Chondrocyte (in vitro differentiated cells): ENCODE measurements at regions not wholly inside any gene's neighbourhood (a gene's known extent, or its start where the extent isn't known, plus 50 kb on each side); places are given as distances from the start of the nearest gene placed in this dataset.

ENCODE experiments used
- DNase-seq: peaks from one replicate; pipeline ENCODE4 v3.0.0; 2021; ENCODE audit warnings: mixed read lengths, low spot score
- H3K27ac Mint-ChIP-seq: one replicate; pipeline ENCODE4 v1.8.0; 2021; ENCODE audit warnings: mild to moderate bottlenecking, moderate library complexity, mixed read lengths; ENCODE audit not compliant: unreplicated experiment
- H3K27me3 Mint-ChIP-seq: 2 replicates; pipeline ENCODE4 v1.8.0; 2021; ENCODE audit warnings: low read depth, mixed read lengths
- H3K36me3 Mint-ChIP-seq: 2 replicates; pipeline ENCODE4 v1.8.0; 2021; ENCODE audit warnings: low read depth, mixed read lengths
- H3K4me1 Mint-ChIP-seq: 2 replicates; pipeline ENCODE4 v1.8.0; 2021; ENCODE audit warnings: low read depth, mild to moderate bottlenecking, mixed read lengths
- H3K4me3 Mint-ChIP-seq: one replicate; pipeline ENCODE4 v1.8.0; 2021; ENCODE audit warnings: mild to moderate bottlenecking, moderate library complexity, mixed read lengths; ENCODE audit not compliant: unreplicated experiment
- H3K9me3 Mint-ChIP-seq: 2 replicates; pipeline ENCODE4 v1.8.0; 2021; ENCODE audit warnings: low read depth, mixed read lengths
- TF ChIP-seq, protein P1 (sequence below): fragments of 200-600 bp; sonication (generic); IDR thresholded peaks from 2 replicates; pipeline ENCODE4 v1.5.0; 2021; ENCODE audit warnings: antibody characterized with exemption, mild to moderate bottlenecking, moderate library complexity

DNA sequence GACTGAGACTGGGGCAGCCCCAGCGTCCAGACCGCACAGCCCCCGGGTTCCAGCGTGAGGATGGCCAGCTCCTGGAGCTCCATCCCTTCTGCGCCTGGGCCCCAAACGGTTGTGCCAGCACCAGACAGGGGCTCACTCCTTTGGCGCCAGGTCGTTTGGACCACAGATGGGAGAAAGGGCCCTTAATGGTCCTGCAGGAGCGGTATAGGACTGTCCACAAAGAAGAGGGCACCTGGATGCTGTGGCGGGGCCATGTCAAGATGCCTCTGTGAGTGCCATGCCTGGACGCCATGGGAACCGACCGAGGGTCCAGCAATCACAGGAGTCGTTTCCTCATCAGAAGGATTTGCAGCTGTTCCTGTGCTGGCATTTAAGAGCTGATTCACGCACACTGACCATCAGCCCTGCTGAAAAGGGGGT lies 82.7 kb downstream of the DLL1 start:
- peak; percentile 79 for DNase-seq
- peaks cover 26% of the 10 kb centered on the region for H3K27me3 Mint-ChIP-seq
- peaks cover 3% of the 10 kb centered on the region for H3K9me3 Mint-ChIP-seq
- TF ChIP-seq, protein P1, sequence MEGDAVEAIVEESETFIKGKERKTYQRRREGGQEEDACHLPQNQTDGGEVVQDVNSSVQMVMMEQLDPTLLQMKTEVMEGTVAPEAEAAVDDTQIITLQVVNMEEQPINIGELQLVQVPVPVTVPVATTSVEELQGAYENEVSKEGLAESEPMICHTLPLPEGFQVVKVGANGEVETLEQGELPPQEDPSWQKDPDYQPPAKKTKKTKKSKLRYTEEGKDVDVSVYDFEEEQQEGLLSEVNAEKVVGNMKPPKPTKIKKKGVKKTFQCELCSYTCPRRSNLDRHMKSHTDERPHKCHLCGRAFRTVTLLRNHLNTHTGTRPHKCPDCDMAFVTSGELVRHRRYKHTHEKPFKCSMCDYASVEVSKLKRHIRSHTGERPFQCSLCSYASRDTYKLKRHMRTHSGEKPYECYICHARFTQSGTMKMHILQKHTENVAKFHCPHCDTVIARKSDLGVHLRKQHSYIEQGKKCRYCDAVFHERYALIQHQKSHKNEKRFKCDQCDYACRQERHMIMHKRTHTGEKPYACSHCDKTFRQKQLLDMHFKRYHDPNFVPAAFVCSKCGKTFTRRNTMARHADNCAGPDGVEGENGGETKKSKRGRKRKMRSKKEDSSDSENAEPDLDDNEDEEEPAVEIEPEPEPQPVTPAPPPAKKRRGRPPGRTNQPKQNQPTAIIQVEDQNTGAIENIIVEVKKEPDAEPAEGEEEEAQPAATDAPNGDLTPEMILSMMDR = no peak
- no peaks in the 10 kb centered on the region for H3K4me1 Mint-ChIP-seq
- no peak overlapping the region for H3K27ac Mint-ChIP-seq
- H3K4me3 Mint-ChIP-seq = no peak overlapping the region
- no peaks in the 10 kb centered on the region for H3K36me3 Mint-ChIP-seq

DNA sequence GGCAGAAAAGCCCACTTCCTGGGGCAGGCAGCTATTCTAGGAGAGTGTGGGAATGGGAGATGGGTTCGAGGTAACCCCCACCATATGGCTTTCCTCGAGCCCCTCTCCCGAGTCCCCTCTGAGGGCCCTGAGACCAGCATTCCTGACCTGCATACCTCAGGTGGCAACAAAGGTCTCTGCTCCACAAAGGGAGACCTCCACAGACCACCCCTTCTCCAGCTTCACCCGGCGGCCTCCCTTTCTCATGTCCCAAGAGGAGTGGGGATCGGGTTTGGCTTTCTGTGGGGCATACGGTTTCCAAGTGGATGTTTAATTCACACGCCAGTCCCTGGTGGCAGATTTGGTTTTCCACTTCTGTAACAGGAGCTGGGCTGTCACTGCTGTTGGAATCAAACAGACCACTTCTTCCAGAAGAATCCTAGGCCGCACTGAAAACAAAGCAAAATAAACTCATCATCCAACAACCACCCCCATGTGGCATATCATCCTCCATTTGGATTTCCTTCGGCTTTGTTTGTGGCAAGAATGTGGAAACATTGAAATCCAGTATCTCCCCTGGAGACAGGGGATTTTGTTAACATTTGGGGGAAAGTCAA lies 83.2 kb downstream of the DLL1 start:
- TF ChIP-seq, protein P1 = no peak
- H3K27ac Mint-ChIP-seq = no peak overlapping the region
- H3K4me3 Mint-ChIP-seq = no peak overlapping the region
- no peak for DNase-seq
- H3K4me1 Mint-ChIP-seq = no peaks in the 10 kb centered on the region
- H3K27me3 Mint-ChIP-seq = peaks cover 24% of the 10 kb centered on the region
- peaks cover 3% of the 10 kb centered on the region for H3K9me3 Mint-ChIP-seq
- no peaks in the 10 kb centered on the region for H3K36me3 Mint-ChIP-seq

DNA sequence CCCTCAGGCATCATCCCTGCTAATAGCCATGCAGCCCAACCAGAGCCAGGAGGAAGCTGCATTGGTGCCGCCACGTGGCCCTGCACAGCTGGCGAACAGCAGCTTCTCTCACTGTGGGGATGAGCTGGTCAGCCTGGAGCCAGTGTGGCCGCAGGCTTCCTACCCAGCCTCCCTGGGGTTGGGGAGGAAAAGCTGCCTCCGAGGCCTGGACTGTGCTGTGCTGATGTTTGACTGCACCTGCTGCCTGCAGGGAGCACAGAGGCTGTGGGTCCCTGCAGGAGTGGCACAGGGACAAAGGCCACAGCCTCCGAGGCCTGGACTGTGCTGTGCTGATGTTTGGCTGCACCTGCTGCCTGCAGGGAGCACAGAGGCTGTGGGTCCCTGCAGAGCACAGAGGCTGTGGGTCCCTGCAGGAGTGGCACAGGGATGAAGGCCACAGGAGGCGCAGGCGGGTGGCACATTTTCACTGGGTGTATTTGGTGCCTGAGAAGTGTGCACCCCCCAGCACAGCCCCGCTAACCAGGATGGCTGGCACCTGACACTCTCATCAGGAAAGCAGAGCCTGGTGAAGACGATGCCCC lies 83.9 kb downstream of the DLL1 start:
- TF ChIP-seq, protein P1 = no peak
- H3K9me3 Mint-ChIP-seq = peaks cover 3% of the 10 kb centered on the region
- H3K27me3 Mint-ChIP-seq = peaks cover 27% of the 10 kb centered on the region
- H3K27ac Mint-ChIP-seq = no peak overlapping the region
- H3K36me3 Mint-ChIP-seq = no peaks in the 10 kb centered on the region
- H3K4me3 Mint-ChIP-seq = no peak overlapping the region
- H3K4me1 Mint-ChIP-seq = no peaks in the 10 kb centered on the region
- peak; percentile 73 for DNase-seq

DNA sequence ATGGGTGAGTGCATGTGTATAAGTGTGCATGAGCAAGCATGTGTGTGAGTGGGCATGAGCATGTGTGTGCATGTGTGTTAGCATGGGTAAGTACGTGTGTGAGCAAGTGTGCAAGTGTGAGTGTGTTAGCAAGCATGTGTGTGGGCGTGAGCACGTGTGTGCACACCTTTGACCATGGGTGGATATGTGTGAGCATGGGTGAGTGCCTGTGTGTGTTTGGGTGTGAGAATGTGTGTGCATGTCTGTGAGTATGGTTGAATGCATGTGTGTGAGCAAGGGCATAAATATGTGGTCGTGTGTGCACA lies 84.6 kb downstream of the DLL1 start:
- H3K4me3 Mint-ChIP-seq = no peak overlapping the region
- TF ChIP-seq, protein P1 = no peak
- H3K27me3 Mint-ChIP-seq = peaks cover 21% of the 10 kb centered on the region
- no peak for DNase-seq
- no peaks in the 10 kb centered on the region for H3K36me3 Mint-ChIP-seq
- H3K9me3 Mint-ChIP-seq = peaks cover 3% of the 10 kb centered on the region
- H3K4me1 Mint-ChIP-seq = no peaks in the 10 kb centered on the region
- H3K27ac Mint-ChIP-seq = no peak overlapping the region

DNA sequence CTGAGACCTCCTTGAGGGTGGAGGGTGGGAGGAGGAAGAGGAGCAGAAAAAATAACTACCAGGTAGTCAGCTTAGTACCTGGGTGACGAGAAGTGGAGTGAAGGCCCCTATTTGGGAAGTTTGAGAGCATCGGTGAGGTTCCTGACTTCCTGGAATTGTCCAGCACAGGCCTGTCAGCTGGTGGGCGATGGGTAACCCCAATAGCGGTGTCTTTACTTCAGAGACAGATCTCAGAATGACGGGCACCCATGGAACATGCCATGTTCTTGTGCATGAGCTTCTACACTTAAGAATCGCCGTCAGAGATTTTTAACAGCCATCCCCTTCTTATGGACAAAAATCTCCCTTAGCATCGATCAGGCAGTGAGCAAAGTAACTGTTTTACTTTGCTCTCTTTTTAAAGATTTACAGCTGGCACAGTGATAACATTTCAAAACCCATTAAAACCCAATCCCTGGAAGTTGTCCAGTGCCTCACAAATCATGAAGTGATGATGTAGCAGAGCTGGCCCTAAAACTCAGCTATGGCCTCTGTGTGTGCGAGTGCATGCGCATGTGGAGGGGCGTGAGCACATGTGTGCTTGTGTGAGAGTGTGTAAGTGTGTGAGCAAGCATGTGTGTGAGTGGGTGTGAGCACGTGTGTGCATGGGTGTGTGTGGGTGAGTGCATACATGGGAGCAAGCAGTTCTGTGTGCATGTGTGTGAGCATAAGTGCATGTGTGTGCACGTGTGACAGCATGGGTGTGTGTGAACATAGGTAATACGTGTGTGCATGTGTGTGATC lies 85.2 kb downstream of the DLL1 start:
- DNase-seq = no peak
- Mint-ChIP-seq H3K4me1 (no peaks in the 10 kb centered on the region), H3K4me3 (no peak overlapping the region), H3K27ac (no peak overlapping the region), H3K27me3 (peaks cover 20% of the 10 kb centered on the region), H3K9me3 (peaks cover 3% of the 10 kb centered on the region), H3K36me3 (no peaks in the 10 kb centered on the region)
- TF ChIP-seq, protein P1 = no peak
